ENCODE measurements at regions not wholly inside any gene's neighbourhood (a gene's known extent, or its start where the extent isn't known, plus 50 kb on each side); places are given as distances from the start of the nearest gene placed in this dataset.

GRCh38 chr1:116314305-116314919 lies 58.6 kb upstream of the ATP1A1 start (continued):
- no peak for TF ChIP-seq ZBTB3 (CRISPR knock-in tag; IDR thresholded peaks at IDR 0.05; ENCODE audit: borderline replicate concordance, low read depth)
- no peak for TF ChIP-seq HIVEP1 (CRISPR knock-in tag; IDR thresholded peaks at IDR 0.05)
- TF ChIP-seq ZNF83 (CRISPR knock-in tag; IDR thresholded peaks at IDR 0.05; ENCODE audit: borderline replicate concordance), result no peak
- no peak for TF ChIP-seq ZNF740 (CRISPR knock-in tag; IDR thresholded peaks at IDR 0.05)
- no peak for TF ChIP-seq ZNF619 (CRISPR knock-in tag; IDR thresholded peaks at IDR 0.05)
- TF ChIP-seq NAIF1 (CRISPR knock-in tag; IDR thresholded peaks at IDR 0.05; ENCODE audit: borderline replicate concordance), result no peak
- no peak for TF ChIP-seq MAZ (IDR thresholded peaks at IDR 0.05; ENCODE audit: borderline replicate concordance, low read depth, low read length)
- no peak for TF ChIP-seq MAZ (CRISPR knock-in tag; IDR thresholded peaks at IDR 0.05; ENCODE audit: low read depth)
- no peak for TF ChIP-seq ZNF136 (CRISPR knock-in tag; IDR thresholded peaks at IDR 0.05; ENCODE audit: low read depth)
- TF ChIP-seq GZF1 (CRISPR knock-in tag; IDR thresholded peaks at IDR 0.05), result no peak
- no peak for TF ChIP-seq MEIS1 (CRISPR knock-in tag; IDR thresholded peaks at IDR 0.05; ENCODE audit: borderline replicate concordance)
- no peak for TF ChIP-seq AHR (CRISPR knock-in tag; IDR thresholded peaks at IDR 0.05)
- TF ChIP-seq SP4 (CRISPR knock-in tag; IDR thresholded peaks at IDR 0.05), result no peak
- TF ChIP-seq ZNF44 (CRISPR knock-in tag; IDR thresholded peaks at IDR 0.05), result no peak
- no peak for TF ChIP-seq TBL1XR1 (IDR thresholded peaks at IDR 0.05; ENCODE audit: borderline replicate concordance, low read length, partially characterized antibody)
- no peak for TF ChIP-seq NFKB2 (CRISPR knock-in tag; IDR thresholded peaks at IDR 0.05; ENCODE audit: borderline replicate concordance)
- peak; percentile 59; the same call in 1 of the 2 replicates for TF ChIP-seq FOXO1 (CRISPR knock-in tag; IDR thresholded peaks at IDR 0.05)
- no peak for TF ChIP-seq ZNF143 (CRISPR knock-in tag; IDR thresholded peaks at IDR 0.05)
- TF ChIP-seq NR2F6 (IDR thresholded peaks at IDR 0.05), result no peak
- peak; percentile 43; the same call in 1 of the 2 replicates for TF ChIP-seq NR2F6 (CRISPR knock-in tag; IDR thresholded peaks at IDR 0.05)
- no peak for TF ChIP-seq RBM22 (optimal IDR thresholded peaks at IDR 0.05; ENCODE audit: low read length)
- peak; percentile 65; the same call in 1 of the 2 replicates for TF ChIP-seq MIXL1 (CRISPR knock-in tag; IDR thresholded peaks at IDR 0.05)
- TF ChIP-seq ZNF513 (CRISPR knock-in tag; conservative IDR thresholded peaks at IDR 0.05), result no peak
- TF ChIP-seq ZNF839 (CRISPR knock-in tag; IDR thresholded peaks at IDR 0.05; ENCODE audit: borderline replicate concordance), result no peak
- TF ChIP-seq ELF1 (CRISPR knock-in tag; IDR thresholded peaks at IDR 0.05), result no peak
- TF ChIP-seq MTA1 (CRISPR knock-in tag; IDR thresholded peaks at IDR 0.05; ENCODE audit: borderline replicate concordance), result no peak
- TF ChIP-seq HOXA9 (CRISPR knock-in tag; IDR thresholded peaks at IDR 0.05; ENCODE audit: borderline replicate concordance), result no peak
- TF ChIP-seq NFE2 (CRISPR knock-in tag; IDR thresholded peaks at IDR 0.05), result no peak
- no peak for TF ChIP-seq SMARCC2 (IDR thresholded peaks at IDR 0.05)
- TF ChIP-seq SOX13 (IDR thresholded peaks at IDR 0.05), result peak; percentile 57
- TF ChIP-seq SOX13 (CRISPR knock-in tag; conservative IDR thresholded peaks at IDR 0.05 in 1 of 2, IDR thresholded peaks at IDR 0.05 in 1 of 2), result peak in 1 of 2 experiments; percentile 90; a peak in 2 of 4 replicates
- no peak for TF ChIP-seq TFAP4 (IDR thresholded peaks at IDR 0.05; ENCODE audit: borderline replicate concordance, low read depth)
- TF ChIP-seq ZNF746 (CRISPR knock-in tag; IDR thresholded peaks at IDR 0.05), result no peak
